Stimulated activated CD8-positive, alpha-beta memory T cell treated with anti-CD3 and anti-CD28 coated beads, Interleukin-15, amount 100 ng/mL, for 4 hours (primary cell): ENCODE measurements at regions not wholly inside any gene's neighbourhood (a gene's known extent, or its start where the extent isn't known, plus 50 kb on each side); places are given as distances from the start of the nearest gene placed in this dataset.
"Not testable (repeated sequence)": the region's sequence is repeated elsewhere in the genome, so short reads cannot be mapped to it uniquely, and the experiment has no call there.

Experiments used
- DNase-seq, 2 donors: peaks; one replicate each; pipeline ENCODE4 v3.0.0-alpha.2; 2020; ENCODE audit warnings: low read depth in 2 of 2

DNA sequence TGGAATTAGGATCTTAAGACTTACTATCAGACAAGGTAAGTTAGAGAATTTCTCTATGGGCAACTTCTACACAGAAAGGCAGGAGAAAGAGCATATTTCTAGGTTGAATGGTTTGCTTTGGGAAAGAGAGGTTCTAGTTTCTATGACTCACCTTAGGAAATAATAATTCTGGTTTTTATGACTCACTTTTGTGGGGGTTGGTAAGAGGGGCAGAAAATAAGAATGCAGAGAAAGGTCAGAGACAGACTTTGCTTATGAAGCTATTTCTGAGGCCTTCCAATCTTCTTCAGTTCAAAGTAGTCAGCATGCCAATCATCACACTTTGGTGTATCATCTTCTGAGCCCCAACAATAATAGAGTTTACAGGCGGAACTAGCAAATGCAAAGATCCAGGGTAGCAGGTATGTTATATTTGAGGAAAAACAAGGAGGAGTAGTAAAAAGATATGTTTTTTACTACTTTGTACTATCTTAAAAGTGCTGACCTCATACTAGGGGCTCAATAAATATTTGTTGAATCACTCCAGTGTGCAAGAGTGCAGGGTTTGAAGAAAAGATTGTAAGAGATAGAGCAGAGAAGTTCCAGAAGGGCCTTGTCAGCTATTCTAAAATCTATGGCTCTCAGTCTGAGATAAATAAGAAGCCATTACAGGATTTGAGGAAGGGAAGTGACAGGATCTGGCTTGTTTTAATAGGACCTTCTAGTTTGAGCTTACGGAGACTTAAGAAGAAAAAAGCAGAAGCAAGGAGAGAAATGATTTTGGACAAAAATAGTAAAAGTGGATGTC, 56.7 kb upstream of the LRFN5 start:
- no peak for DNase-seq

DNA sequence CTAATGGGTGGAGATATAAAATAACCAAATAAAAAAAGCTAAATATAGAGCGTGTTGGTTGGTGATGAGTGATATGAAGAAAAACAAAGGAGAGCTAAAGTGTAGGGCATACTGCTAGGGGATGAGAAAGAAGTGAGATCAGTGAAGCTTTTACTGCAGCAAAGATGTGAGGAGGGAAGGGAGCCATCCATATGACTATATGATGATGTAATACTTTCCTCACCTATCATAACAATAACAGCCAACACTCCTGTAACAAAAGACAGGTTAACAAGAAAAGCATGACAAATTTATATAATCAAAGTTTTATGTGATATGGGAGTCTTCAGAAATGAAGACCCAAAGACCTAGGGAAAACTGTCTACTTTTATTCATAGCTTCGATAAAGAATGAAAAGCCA, 57.4 kb upstream of the LRFN5 start:
- DNase-seq: no peak

DNA sequence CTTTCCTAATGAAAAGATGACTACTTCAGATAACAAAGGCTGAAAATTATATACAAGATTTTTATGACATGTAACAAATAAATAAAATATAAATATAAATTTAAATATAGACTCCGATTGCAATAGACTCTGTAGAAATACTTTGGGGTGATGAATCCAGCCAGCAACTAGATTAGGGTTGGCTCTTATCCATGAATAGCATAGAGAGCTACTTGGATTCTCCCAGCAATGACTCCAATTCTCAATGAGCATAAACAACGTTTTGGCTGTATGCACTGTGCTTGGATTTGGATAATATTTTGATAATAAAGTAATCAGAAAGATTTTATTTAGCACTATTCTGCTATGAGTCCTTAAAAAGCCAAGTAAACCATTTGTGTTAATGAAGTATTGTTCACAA, 58.0 kb upstream of the LRFN5 start:
- DNase-seq: no peak

DNA sequence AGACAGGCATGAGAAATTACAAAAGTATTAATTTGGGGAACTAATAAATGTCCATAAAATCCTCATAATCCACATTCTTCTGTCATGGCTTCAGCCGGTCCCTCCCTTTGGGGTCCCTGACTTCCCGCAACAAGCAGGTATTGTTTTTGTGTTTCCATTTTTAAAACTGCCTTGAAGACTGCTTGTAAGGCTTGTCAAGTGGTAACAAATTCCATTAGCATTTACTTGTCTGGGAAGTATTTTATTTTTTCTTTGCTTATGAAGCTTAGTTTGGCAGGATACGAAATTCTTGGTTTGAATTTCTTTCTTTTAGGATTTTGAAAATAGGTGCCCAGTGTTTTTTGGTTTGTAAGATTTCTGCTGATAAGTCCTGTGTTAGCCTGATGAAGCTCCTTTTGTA, 65.3 kb upstream of the LRFN5 start:
- no peak for DNase-seq

DNA sequence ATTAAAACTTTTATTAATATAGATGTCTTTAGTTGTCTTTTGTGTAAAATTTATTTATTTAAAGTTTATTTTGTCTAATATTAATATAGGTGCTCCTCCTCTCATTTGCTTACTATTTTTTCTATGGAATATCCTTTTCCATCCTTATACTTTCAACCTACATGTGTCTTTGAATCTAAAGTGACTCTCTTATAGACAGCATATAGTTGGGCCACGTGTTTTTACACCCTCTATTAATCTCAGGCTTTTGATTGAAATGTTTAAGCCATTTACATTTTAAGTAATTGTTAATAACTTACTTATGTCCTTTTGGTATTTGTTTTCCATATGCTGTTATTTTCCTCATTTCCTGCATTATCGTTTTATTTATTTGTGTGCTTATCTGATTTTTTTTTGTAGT, 74.4 kb upstream of the LRFN5 start:
- DNase-seq: no peak

DNA sequence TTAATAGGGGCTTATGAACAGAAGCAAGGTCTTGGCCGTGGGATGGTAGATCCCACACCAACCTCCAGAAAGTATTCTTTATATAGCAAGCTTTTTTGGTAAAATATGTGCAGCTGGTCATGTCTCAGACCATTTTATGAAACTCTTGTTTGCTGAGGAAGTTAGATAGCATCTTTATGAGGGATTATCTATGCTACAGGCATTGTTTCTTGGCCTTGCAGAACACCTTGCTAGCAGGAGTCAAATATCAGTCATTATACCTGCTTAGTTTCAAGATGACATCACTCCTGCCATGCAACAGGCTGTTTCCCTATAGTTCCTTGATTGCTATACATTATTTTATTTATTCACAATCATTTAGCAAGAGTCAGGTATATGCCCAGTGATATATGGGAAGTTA, 84.8 kb upstream of the LRFN5 start:
- no peak for DNase-seq

DNA sequence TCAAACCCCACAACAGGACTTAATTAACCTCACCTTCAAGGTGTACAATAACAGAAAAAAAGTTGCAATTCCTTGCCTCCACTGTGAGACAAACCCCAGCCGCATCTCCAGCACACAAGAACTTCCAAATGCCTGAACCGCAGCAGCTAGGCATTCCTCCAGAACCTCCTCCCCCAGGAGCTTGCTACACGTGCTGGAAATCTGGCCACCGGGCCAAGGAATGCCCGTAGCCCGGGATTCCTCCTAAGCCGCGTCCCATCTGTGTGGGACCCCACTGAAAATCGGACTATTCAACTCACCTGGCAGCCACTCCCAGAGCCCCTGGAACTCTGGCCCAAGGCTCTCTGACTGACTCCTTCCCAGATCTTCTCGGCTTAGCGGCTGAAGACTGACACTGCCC, 88.6 kb upstream of the LRFN5 start:
- not testable (repeated sequence) for DNase-seq

DNA sequence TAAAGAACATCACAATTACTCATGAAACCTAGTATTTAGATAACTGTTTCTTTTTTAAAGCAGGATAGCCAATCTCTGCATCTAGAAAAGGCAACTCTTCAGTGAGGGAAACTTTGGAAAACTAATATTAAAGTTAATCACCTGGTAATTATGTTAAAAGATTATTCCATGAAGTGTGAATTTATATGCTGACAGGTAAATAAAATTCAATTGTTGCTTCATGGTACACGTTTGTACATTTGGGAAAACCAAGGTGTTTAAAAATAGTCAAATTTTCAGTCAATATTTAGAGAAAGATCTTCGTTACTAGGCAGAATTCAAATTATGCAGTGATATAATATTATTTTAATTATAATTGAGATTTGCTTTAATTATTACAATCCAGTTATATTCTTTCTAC, 100.1 kb upstream of the LRFN5 start:
- no peak for DNase-seq

DNA sequence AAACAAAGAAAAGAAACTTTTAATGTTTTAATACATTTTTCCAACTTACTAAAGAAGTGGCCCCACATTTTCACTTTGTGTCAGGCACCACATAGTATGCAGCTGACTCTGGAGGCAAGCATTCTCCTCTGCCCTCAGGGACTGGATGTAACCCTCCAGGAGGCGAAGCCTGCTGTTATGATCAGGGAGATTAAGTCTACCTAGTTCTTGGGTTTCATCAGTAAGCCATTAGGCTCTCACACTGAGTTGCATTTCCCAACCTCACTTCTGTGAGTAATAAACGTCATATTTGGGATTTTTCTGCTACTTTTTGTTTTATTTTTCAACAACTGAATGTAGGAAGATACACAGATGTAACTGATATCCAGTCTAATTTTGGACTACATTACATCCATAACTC, 101.2 kb upstream of the LRFN5 start:
- DNase-seq: no peak

DNA sequence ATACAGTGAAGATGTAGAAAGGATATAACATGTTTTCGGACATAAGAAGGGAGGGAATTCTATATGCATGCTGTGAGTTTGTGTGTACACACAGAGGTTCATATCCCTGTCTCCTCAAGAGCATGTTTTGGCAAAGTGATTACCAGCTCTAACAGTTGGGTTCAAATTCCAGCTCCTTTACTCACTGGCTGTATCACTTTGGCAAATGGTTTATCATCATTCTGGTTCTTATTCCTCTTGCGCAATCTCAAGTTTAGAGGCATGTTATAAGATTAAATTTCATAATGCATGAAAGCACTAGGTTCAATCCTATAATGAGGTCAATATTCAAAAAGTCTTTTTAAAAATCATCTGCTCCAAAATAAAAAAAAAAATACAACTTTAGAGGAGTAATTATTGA, 107.7 kb upstream of the LRFN5 start:
- no peak for DNase-seq

DNA sequence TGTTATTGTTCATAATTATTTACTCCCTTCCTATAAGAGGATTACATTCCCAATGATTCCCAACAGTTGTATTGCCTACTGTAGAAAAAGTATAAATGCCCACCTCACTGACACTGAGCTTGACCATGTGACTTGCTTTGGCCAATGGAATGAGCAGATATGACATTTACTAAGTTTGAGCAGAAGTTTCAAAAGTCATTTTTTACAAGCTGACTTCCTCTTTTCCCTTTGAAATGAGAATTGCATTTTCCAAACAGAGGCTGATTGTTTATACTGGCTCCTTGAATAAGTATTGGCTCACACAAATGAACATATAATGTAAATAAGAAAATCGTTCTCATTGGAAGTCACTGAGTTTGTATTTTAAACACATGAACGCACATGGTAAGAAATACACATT, 116.4 kb upstream of the LRFN5 start:
- DNase-seq: no peak

DNA sequence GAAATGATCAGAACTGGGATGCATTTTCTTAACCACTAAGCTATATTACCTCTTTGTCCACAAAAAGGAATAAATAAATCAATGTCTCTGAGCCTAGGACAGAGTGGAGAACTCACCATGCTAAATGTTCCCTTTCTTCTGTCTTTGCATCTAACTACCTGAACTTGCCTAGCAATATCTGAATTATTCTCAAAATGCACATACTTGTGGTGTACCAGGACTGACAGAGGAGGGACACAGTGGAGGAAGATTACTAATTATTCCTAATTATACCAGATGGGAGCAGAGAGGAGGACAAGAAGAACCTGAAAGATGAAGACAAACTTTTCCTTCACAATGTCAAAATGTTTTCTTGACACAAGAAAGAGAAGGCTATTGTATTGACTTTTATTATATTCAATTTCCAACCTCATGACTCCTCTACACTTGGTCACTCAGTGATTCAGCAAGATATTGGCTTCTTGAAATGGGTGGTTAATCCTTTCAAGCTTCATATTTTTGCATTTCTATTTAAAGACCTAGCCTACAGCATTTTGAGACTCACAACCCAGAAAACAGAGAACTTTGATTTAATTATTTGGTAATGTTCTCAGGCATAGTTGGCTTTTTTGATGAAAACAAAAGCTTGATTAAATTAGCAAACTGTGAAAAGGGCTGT, 117.2 kb upstream of the LRFN5 start:
- no peak for DNase-seq

DNA sequence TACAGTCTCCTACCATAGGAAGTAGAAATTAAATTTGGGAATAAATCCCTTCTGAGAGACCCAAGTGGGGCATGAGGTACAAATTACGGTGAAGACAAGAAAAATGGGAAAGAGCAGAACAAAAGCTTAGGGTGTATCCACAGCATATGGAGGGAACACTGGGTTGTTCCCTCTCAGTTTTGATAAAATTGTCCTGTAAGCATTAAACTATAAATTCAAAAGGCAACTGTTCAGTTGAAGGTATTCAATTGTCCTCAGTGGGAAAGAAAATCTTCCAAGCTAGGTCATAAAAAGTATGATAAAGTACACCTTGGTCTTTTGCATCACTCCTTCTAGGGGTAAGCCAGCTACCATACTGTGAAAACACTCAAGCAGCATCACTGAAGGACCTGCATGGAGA, 118.3 kb upstream of the LRFN5 start:
- no peak for DNase-seq

DNA sequence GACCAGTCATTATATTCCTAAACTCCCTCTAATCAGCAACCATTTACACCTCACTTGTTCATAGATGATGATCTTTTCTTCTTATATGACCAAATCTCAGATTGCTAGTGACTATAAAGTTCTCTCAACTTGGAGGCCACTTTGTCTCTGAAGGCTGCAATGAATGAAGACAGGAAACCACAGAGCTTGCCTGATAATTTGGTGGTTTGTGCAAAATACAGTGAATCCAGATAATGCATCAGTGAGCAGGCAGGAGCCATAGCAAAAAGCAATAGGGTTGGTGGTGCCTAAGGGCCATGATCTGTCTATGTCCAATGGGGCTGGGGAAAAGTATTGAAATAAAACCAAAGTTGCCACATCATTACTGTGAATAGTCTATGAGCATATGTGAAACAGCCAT, 123.8 kb upstream of the LRFN5 start:
- DNase-seq: no peak

DNA sequence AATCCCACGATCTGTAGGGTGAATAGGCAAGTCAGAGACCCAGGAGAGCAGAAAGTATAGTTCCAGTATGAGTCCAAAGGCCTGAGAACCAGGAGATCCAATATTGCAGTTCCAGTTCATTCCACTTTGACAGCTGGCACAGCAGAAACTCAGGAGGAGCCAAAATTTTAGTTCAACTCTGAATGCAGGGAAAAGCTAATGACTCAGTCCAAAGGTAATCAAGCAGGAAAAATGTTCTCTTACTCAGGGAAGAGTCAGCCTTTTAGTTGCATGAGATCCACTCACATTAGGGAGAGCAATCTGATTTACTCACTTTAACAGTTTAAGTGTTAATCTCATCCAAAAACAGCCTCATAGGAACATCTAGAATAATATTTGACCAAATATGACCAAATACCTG, 130.2 kb upstream of the LRFN5 start:
- DNase-seq: no peak

DNA sequence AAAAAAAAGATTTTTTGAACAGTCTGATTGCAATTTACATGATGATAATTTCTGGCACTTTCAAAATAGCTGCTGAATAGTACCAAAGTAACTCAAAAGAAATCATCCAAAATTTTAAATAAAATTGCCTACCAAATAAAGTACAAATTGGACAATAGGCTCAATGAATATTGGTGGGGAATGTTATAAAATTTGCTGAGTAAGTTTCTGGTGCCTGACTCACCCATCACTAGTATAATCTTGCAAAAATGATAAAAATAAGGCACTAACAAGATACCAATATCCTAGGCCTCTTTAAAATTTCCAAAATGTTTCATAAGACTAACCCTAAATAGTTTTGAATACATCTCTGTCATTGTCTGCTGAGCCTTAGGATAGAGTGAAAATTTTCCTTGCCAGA, 145.3 kb upstream of the LRFN5 start:
- no peak for DNase-seq

DNA sequence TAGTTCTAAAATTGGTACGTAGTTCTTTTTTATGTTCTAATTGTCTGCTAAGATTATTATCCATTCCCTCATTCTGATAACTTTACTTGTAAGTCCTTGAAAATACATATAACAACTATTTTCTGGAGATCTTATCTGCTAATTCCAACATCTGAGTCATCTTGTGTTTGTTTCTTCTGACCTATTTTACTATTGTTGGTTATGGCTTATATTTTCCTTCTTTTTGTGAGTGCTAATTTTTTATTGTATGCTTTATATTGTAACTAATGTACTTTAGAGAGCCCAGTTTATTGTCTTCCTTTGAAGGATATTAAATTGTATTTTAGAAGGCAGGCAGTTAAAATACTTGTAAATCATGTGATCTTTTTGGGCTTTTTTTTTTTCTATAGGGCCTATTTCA, 149.3 kb upstream of the LRFN5 start:
- no peak for DNase-seq

DNA sequence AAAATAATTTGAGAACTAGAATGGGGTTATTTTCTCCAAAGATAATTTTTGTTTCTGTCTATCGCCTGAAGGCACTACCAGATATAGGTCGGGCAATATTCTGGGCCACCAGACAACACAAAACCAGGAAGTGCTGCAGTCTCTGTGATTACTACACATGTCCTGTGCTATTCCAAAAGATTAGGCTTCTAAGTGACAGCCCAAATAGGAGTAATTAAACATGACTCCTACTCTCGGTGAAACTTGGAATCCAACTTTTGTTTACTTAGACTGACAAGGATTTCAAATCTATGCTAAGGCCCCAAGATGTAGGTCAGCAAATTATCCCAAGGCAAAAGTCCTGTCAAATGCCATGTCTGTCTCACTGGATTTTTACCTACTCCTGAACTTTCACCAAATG, 157.6 kb upstream of the LRFN5 start:
- no peak for DNase-seq

DNA sequence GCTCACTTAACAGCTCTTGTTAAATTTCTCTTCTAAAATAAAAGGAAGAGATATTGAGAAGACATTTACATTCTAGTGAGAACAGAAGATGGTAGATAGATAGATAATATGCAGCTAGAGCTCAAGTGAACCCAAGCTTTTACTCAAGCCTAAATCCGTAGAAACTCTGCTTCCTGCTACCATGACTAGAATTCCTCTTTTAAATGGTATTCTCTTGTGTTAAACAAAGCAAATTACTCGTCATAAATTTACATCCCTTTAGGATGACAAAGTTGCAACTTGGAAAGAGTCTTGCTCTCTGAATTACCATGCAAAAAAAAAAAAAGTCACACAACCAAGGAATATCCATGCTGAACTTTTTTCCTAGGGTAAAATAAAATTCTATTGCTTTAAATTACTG, 160.7 kb upstream of the LRFN5 start:
- no peak for DNase-seq

DNA sequence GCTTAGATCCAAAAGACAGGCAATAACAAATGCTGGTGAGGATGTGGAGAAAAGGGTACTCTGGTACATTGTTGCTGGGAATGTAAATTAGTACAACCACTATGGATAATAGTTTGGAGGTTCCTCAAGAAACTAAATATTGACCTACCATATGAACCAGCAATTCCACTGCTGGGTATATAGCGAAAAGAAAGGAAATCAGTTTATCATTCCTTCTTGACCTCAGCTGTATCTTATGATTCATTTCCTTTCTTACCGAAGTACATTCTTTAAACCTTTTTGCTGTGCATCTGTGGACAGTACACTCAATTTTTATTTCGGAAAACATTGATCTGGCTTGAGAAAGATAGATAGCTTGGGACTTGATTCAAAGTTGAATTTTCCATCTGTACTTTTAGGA, 183.2 kb upstream of the LRFN5 start:
- DNase-seq: no peak

DNA sequence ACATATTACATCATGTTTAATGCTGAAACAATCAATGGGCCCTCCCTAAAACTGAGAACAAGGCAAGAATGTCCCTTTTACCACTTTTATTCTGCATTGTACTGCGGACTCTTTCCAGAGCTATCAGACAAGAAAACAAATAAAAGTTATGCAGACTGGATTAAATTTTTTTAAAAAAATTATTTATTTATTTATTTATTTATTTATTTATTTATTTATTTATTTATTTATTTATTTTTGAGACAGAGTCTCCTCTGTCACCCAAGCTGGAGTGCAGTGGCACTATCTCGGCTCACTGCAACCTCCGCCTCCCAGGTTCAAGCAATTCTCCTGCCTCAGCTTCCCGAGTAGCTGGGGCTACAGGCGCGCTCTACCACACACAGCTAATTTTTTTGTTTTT, 185.4 kb upstream of the LRFN5 start:
- DNase-seq: not testable (repeated sequence)

DNA sequence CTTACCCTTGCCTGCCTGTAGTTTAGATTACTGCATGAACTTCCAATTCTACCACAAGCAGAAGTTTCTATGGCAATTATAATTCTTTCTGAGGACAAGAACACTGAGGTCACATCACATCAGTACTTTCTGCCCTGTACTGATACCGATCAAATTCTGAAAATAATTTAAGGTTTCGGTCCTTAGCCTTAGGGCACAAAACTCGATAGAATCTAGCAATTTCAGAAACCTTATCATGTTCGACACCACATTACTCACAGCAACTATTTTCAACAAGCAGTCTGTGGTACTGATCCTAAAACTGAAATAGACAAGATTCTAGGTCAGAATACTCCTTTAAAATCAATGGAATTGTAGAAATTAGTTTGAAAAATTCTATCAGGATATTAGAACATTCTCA, 187.0 kb upstream of the LRFN5 start:
- DNase-seq: no peak

DNA sequence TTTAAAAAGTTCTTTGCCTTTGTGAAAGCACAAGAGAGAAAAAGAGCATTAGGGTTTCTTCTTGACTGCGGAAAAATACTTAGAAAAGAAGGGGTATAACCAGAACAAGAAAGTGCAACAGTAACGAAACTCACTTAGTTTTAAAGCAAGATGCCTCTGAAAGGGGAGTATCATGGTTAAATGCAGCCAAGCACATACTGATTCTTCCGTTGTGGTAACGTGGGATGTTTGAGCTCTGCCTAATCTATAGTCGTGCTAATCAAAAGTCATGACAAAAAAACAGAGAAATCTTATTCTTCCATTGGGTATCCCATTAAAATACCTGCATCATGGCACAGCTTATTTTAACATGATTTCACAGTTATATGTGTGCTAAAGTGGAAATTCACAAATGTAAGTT, 187.8 kb upstream of the LRFN5 start:
- DNase-seq: no peak

DNA sequence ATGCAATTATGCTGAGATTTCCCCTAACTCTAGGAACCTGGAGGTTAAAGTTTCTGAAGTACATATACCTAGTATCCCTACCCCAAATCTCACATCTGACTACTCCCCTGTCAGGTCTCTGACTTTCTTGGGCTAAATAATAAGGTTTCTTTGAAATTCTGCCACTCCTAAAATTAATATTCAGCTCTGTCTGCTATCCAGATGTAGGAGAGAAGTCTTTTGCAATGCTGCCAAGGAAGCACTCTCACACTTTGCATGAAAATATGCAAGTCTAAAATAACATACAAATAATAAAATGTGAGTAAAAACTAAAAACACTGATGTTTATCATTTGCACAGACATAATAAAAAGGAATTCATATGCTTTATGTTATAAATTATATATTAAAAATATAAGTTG, 196.9 kb upstream of the LRFN5 start:
- DNase-seq: no peak
